ENCODE measurements at regions not wholly inside any gene's neighbourhood (a gene's known extent, or its start where the extent isn't known, plus 50 kb on each side); places are given as distances from the start of the nearest gene placed in this dataset.
"Not testable (repeated sequence)": the region's sequence is repeated elsewhere in the genome, so short reads cannot be mapped to it uniquely, and the experiment has no call there.

DNA sequence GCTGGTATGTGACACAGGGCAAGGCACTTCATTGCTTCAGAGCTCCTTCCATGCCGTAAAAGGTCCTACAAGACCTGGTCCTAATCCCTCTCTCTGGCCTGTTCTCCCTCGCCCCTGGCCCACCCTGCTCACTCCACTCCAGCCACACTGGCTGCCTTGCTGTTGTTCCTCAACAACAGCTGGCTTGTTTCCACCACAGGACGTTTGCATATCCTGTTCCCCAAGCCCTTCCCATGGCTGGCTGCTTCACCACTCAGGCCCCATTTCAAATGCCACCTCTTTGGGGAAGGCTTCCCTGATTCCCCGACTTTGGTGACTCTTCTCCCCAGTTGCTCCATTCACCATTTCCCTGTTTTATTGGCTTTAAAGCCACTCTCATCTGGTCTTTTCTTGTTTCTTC lies 129.1 kb upstream of the ALDH3B2 start:
- DNase-seq = not testable (repeated sequence)

GRCh38 chr11:67803055-67803454 lies 128.6 kb upstream of the ALDH3B2 start:
- DNase-seq = not testable (repeated sequence)

DNA sequence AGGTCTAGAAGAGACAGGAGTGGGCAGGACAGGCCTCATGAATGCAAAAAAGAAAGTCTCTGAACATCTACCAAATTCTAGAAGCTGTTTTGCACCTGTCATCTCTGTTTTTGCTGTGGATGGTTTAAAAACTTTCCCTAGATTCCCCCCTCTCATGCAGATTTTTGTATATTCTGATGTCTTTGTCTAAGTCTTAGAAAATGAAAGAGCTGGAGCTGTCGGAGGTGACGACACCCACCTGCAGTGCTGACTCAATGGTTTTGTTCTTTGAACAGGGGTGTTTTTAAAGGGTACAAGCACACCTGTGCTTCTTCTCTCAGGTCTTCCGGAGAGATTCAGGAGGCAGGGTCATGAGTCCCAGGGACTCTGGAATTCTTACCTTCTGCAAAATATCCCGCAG lies 128.2 kb upstream of the ALDH3B2 start:
- not testable (repeated sequence) for DNase-seq

GRCh38 chr11:67801397-67801796 lies 127.0 kb upstream of the ALDH3B2 start:
- DNase-seq = not testable (repeated sequence)

GRCh38 chr11:67800591-67800990 lies 126.2 kb upstream of the ALDH3B2 start:
- not testable (repeated sequence) for DNase-seq

DNA sequence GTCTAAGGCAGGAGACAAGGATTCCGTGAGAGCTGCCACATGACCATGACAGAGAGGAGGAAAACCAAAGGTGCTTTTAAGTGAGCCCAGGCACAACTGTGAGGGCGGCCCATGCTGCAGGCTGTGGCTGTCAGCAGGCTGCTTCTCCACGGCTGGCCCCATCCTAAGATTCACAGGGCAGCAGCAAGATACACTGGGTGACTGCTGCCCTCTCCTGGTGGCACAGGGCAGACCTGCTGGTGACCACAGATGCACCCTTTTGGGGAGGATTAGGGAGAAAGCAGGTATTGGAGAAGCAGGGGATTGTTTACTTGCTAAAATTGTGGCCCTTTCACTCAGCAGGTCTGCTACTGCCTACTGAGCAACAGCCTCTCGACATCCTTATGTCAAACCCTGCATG lies 125.4 kb upstream of the ALDH3B2 start:
- DNase-seq = not testable (repeated sequence)

DNA sequence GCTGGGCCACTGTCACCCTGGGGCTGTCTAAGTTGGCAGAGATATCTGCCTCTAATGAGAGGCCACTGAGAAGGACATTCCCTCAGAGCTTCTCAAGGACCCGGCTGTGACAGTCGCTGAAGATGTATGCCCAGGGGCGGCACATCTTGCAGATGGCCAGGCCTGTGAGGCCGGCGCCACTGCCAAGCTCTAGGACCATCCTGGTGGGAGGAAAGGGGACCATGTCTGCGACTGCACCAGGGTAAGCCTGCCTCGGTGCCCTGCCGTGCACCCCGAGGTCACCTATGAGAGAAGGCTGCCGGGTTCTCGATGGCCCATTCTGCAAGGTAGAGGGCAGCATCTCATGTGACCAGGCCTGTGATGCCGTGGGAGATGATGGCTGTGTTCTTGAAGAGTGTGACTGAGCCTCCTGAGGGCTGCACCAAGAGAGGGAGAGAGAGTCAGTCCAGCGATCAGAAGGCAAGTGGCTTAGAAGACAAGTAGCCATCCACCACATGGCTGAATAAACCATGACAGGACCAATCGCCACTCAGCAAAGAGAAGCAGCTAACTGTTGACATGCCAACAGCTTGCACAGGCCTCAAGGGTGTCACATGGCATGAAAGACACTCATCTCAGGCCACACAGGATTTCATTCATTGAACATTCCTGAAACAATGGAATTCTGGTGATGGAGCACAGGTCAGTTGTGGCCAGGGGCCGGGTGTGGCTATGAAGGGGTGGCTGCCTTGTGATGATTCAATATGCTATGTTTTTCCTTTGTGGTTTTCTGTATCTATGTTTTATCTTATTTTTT lies 123.5 kb upstream of the ALDH3B2 start:
- not testable (repeated sequence) for DNase-seq

DNA sequence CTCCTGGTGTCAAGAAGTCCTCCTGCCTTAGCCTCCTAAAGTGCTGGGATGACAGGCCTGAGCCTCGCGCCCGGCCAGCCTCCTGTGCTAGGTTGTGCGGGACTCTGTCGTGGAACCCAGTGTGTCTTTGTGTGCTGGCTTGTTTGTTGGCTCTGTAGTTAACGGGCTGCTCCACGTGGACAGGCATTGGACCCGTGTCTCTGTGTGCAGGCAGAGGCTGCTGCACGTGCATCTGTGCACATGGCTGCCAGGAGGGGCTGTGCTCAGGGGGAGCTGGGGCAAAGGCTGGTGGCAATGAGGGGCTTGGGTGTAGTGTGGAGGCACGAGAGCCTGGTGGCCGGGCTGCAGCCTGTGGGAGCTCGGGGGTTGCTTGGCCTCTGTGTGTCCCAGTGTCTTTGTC lies 121.3 kb upstream of the ALDH3B2 start:
- DNase-seq = no peak

DNA sequence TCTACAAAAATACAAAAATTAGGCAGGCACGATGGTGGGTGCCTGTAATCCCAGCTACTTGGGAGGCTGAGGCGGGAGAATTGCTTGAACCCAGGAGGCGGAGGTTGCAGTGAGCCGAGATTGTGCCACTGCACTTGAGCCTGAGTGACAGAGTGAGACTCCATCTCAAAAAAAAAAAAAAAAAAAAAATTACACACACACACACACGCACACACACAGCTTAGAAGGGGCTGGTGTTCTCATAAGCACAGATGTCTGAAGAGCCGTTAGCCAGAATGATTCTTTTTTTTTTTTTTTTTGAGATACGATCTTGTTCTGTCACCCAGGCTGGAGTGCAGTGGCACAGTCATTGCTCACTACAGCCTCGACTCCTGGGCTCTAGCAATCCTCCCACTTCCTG lies 119.3 kb upstream of the ALDH3B2 start:
- not testable (repeated sequence) for DNase-seq

DNA sequence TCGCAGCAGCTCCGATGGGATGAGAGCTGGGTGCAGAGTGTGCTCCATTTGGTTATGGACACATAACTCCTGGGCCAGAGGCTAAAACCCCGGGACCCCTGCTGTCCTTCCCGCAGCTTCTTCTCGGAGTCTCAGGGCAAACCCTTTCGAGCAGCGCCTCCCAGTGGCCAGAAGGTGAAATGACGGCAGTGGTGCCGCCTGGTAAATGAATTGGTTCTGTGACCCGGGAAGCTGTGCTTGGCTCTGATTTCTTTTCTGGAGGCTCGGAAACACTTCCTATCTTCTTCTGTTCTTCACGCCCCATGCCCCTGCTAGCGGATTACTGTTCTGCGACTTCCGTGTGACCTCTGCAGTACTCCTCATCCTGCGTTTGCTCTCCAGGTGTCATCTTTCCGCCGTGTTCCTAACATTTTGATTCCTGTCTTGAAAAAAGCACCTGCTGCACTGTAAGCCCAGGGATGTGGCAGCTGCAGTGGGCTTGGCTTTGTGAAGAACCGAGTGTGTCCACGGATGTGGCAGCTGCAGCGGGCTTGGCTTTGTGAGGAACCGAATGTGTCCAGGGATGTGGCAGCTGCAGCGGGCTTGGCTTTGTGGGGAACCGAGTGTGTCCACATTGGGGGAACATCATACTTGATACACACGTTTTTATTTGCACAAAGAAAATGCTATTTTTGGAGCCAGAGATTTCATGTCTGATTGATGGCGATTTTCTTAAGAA lies 118.0 kb upstream of the ALDH3B2 start:
- DNase-seq = peak; percentile 56

- not testable (repeated sequence) for DNase-seq
Observed at GRCh38 chr11:67791598-67792170, 117.3 kb upstream of the ALDH3B2 start.

DNA sequence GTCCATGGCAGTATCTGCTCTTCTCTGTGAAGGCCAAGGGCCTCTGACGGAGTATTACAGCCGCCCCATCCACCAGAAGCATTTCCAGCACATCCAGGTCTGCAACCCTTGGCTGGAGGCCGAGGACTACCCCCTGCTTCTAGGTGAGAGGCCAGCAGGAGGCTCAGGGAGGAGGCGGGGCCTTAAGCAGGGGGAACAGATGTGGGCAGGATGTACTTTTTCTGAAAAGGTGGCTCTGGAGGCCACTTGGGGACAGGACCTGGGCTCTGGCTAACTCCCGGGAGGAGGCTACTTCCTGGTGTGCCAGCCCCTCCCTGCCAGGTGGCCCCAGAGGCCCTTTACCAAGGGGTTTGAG lies 113.9 kb upstream of the ALDH3B2 start:
- not testable (repeated sequence) for DNase-seq

GRCh38 chr11:67787681-67788340 lies 113.4 kb upstream of the ALDH3B2 start:
- not testable (repeated sequence) for DNase-seq

DNA sequence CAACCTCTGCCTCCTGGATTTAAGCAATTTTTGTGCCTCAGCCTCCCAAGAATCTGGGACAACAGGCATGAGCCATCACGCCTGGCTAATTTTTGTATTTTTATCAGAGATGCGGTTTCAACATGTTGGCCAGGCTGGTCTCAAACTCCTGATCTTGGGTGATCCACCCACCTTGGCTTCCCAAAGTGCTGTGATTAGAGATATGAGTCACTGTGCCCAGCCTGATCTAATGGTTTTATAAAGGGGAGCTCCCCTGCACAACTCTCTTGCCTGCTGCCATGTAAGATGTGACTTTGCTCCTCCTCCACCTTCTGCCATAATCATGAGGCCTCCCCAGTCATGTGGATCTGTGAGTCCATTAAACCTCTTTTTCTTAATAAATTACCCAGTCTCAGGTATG lies 107.5 kb upstream of the ALDH3B2 start:
- DNase-seq = not testable (repeated sequence)

- DNase-seq = not testable (repeated sequence)
Observed at GRCh38 chr11:67781506-67781905, 107.1 kb upstream of the ALDH3B2 start.

DNA sequence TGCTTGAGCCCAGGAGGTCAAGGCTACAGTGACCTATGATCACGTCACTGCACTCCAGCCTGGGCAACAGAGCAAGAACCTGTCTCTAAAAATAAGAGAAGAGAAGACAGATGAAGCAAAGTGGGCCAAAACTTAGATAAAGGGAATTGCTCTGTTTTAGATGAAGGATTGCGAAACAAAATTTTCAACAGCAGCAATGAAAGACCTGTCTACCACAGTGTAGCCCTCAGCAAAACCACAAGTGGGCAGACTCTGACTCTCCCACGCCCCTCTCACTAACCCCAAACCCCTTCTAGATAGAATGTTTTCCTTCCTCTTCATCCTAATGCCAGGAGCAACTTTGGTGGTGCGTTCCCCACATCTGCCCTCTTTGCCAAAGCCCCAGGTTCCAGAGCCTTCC lies 105.6 kb upstream of the ALDH3B2 start:
- no peak for DNase-seq

DNA sequence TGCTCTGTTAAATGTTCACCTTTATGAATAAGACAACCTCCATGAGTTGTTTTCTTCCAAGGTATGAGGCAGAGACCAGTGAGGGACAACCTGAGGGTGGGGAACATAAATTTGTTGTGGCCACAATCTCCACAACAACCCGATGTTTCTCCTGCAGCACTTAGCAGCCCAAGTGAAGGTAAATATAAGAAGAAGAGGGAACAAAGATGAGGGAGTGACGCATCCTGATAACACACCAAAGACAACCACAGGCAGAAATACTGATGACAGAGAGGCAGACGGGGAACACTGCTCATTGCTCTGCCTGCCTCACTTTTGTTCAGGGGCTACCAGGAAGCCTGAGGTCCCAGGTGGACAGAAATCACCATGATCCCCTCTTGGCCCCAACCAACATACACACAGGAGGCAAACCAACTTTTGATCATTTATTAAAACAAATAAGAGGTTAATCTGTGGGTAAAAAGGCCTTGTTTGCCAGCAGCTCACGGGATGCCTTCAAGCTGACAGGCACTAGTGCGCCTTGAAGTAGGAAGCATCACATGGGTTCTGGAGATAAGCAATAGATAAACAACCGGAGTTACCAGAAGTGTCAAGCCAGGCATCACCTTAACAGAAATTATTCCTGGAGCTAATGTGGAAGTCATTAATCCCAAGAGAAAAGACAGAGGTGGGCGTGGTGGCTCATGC lies 104.9 kb upstream of the ALDH3B2 start:
- DNase-seq = not testable (repeated sequence)

DNA sequence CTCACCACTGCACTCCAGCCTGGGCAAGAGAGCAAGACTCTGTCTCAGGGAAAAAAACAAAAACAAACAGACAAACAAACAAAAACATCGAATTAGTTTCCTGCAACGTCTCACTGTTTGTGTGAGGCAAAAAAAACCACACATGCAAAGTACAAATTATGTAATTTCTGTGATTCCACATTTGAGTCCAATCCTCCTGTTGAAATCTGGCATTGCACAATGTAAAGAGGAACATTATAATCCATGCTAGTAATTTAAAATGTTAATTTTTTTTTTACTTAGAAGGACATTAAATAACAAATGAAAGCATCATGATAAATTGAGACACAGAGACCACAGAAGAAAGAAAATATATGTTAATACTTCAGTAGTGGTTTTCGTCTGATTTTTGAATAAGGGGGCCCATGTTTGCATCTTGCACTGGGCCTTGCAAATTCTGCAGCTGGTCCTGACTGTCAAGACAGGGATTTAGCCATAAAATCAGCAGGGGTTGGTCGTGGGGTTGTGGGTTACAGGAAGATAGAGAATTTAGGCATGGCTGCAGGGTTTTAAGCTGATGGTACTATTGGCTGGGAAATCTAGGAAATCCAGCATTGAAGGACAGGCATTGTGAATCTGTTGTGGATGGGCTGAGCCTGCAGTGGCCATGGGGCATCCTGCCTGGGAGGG lies 102.6 kb upstream of the ALDH3B2 start:
- no peak for DNase-seq

DNA sequence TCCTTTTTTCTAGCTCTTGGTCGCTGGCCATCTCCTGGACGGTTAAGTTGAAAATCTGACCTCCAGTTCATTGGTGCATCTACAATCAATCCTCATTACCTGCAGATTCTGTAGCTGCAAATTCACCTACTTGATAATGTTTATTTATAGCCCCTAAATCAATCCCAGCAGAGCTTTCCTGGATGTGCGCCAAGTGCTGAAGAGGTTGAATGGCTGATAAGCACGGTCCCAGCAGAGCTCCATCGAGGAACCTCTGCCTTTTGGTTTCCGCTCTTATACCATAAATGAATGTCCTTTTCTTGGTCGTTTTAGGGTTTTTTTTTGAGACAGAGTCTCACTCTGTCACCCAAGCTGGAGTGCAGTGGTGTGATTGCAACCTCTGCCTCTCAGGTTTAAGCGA lies 99.8 kb upstream of the ALDH3B2 start:
- DNase-seq = peak; percentile 38

- not testable (repeated sequence) for DNase-seq
Observed at GRCh38 chr11:67768001-67768730, 93.7 kb upstream of the ALDH3B2 start.

GRCh38 chr11:67761211-67761610 lies 86.8 kb upstream of the ALDH3B2 start:
- DNase-seq = not testable (repeated sequence)

Measured in NCI-H1092 treated with DMSO at 0.1 percent for 48 hours (cell line).